ENCODE measurements at regions not wholly inside any gene's neighbourhood (a gene's known extent, or its start where the extent isn't known, plus 50 kb on each side); places are given as distances from the start of the nearest gene placed in this dataset.

DNA sequence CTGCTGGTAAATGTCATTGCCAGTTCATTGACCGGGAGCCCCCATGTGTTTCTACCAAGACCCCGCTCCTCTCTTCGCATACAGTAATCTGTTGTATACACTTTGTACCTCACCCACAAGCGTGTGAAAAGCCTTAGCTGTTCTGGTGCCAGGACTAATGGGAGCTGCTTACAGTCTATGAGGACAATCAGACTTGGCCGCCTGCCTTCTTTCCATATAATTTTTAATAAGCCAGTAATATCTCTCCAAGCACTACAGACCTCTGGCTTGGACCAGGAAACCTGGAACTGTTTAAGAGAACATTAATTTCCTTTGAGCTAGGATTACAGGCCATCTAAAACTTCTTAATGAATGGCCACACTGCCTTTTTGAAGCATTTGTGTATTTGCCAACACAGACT, 149.7 kb upstream of the MSX1 start:
- CTCF ChIA-PET: no interaction called here
- Mint-ChIP-seq H3K4me3 (ENCODE audit: low read depth, unreplicated experiment) (no peak overlapping the region), H3K27ac (ENCODE audit: unreplicated experiment) (no peak overlapping the region), H3K27me3 (ENCODE audit: unreplicated experiment) (no peaks in the 10 kb centered on the region), H3K4me1 (ENCODE audit: low read depth, unreplicated experiment) (no peaks in the 10 kb centered on the region), H3K9me3 (ENCODE audit: low read depth, unreplicated experiment) (no peaks in the 10 kb centered on the region), H3K36me3 (ENCODE audit: insufficient read depth, unreplicated experiment) (no peaks in the 10 kb centered on the region)
- no TSS peak for BruUV-seq (replicated peaks)
- no peak for TF ChIP-seq CTCF (IDR thresholded peaks at IDR 0.05; ENCODE audit: unreplicated experiment)
- no peak for DNase-seq
- intact Hi-C loops (cut with micrococcal nuclease; ENCODE audit: unreplicated experiment): no loop called here

DNA sequence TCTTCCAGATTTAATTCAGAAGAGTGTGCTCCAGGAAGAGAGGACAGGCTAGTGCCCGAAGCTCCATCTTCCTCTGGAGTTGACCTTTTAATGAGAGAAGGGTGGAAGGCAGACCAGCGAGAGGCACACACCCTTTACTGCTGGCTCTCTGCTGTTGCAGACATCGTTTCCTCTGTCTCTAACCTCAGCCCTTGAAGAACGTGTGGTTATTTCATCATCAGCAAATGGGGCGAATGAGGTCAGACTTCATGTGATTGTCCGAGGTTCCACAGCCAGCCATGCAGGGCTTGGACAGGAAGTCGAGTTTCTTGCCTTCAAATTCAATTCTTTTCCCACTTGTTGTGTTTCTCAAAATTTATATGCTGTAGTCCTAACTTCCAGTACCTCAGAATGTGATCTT, 155.2 kb upstream of the MSX1 start:
- BruUV-seq (replicated peaks): no TSS peak
- no peak for TF ChIP-seq CTCF (IDR thresholded peaks at IDR 0.05; ENCODE audit: unreplicated experiment)
- CTCF ChIA-PET: no interaction called here
- Mint-ChIP-seq H3K27ac (ENCODE audit: unreplicated experiment) (no peak overlapping the region), H3K9me3 (ENCODE audit: low read depth, unreplicated experiment) (no peaks in the 10 kb centered on the region), H3K4me3 (ENCODE audit: low read depth, unreplicated experiment) (no peak overlapping the region), H3K27me3 (ENCODE audit: unreplicated experiment) (no peaks in the 10 kb centered on the region), H3K36me3 (ENCODE audit: insufficient read depth, unreplicated experiment) (no peaks in the 10 kb centered on the region), H3K4me1 (ENCODE audit: low read depth, unreplicated experiment) (no peaks in the 10 kb centered on the region)
- intact Hi-C loops (cut with micrococcal nuclease; ENCODE audit: unreplicated experiment): no loop called here
- no peak for DNase-seq

- no peak for DNase-seq
- no peak for TF ChIP-seq CTCF (IDR thresholded peaks at IDR 0.05; ENCODE audit: unreplicated experiment)
- no TSS peak for BruUV-seq (replicated peaks)
Observed at GRCh38 chr4:4697584-4697983, 155.7 kb upstream of the STX18 start.

DNA sequence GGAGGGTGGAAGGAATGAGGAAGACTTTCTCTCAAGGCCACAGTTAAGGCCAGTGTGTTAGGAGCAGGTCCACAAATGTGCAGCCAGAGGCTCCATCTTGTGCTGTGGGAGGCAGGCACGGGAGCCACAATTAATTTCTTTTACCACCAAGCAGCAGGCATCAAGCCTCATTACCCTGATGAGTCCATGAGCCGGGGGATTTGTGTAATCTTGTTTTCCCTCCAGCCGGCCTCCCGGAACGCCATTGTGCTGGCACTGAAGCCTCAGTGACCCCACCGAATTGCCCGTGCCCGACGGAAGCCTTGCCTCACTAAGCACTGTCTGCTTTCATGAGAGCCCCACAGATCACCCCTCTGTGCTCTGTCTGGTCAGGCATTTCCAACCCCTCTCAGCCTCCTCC, 154.7 kb upstream of the STX18 start:
- CTCF ChIA-PET: no interaction called here
- no peaks in the 10 kb centered on the region for H3K36me3 Mint-ChIP-seq (ENCODE audit: insufficient read depth, unreplicated experiment)
- no peaks in the 10 kb centered on the region for H3K27me3 Mint-ChIP-seq (ENCODE audit: unreplicated experiment)
- no peaks in the 10 kb centered on the region for H3K9me3 Mint-ChIP-seq (ENCODE audit: low read depth, unreplicated experiment)
- intact Hi-C loops (cut with micrococcal nuclease; ENCODE audit: unreplicated experiment): no loop called here
- TF ChIP-seq CTCF (IDR thresholded peaks at IDR 0.05; ENCODE audit: unreplicated experiment): no peak
- BruUV-seq (replicated peaks): no TSS peak
- H3K4me1 Mint-ChIP-seq (ENCODE audit: low read depth, unreplicated experiment): no peaks in the 10 kb centered on the region
- no peak overlapping the region for H3K27ac Mint-ChIP-seq (ENCODE audit: unreplicated experiment)
- no peak overlapping the region for H3K4me3 Mint-ChIP-seq (ENCODE audit: low read depth, unreplicated experiment)
- no peak for DNase-seq

More at GRCh38 chr4:4697584-4697983, 155.7 kb upstream of the STX18 start:
- Mint-ChIP-seq H3K4me1 (ENCODE audit: low read depth, unreplicated experiment) (no peaks in the 10 kb centered on the region), H3K27me3 (ENCODE audit: unreplicated experiment) (no peaks in the 10 kb centered on the region), H3K36me3 (ENCODE audit: insufficient read depth, unreplicated experiment) (no peaks in the 10 kb centered on the region), H3K4me3 (ENCODE audit: low read depth, unreplicated experiment) (no peak overlapping the region), H3K27ac (ENCODE audit: unreplicated experiment) (no peak overlapping the region), H3K9me3 (ENCODE audit: low read depth, unreplicated experiment) (no peaks in the 10 kb centered on the region)
- CTCF ChIA-PET: no interaction called here
- intact Hi-C loops (cut with micrococcal nuclease; ENCODE audit: unreplicated experiment): no loop called here

- Mint-ChIP-seq H3K4me1 (ENCODE audit: low read depth, unreplicated experiment) (no peaks in the 10 kb centered on the region), H3K27me3 (ENCODE audit: unreplicated experiment) (no peaks in the 10 kb centered on the region), H3K9me3 (ENCODE audit: low read depth, unreplicated experiment) (no peaks in the 10 kb centered on the region), H3K36me3 (ENCODE audit: insufficient read depth, unreplicated experiment) (no peaks in the 10 kb centered on the region), H3K27ac (ENCODE audit: unreplicated experiment) (no peak overlapping the region), H3K4me3 (ENCODE audit: low read depth, unreplicated experiment) (no peak overlapping the region)
- no peak for DNase-seq
- no peak for TF ChIP-seq CTCF (IDR thresholded peaks at IDR 0.05; ENCODE audit: unreplicated experiment)
- no TSS peak for BruUV-seq (replicated peaks)
- CTCF ChIA-PET: no interaction called here
- intact Hi-C loops (cut with micrococcal nuclease; ENCODE audit: unreplicated experiment): no loop called here
Observed at GRCh38 chr4:4695497-4695896, 153.6 kb upstream of the STX18 start.
